HEK293T (cell line): ENCODE measurements at regions not wholly inside any gene's neighbourhood (a gene's known extent, or its start where the extent isn't known, plus 50 kb on each side); places are given as distances from the start of the nearest gene placed in this dataset.
"Not testable (repeated sequence)": the region's sequence is repeated elsewhere in the genome, so short reads cannot be mapped to it uniquely, and the experiment has no call there.

Experiments
- CTCF ChIA-PET: fragments of 350-600 bp; formaldehyde crosslinking; extraction: SDS; loops from one replicate; lab custom pipeline; 2021; ENCODE audit warnings: antibody characterized with exemption, inconsistent platforms; lab: Yijun Ruan, JAX
- POLR2A ChIA-PET: fragments of 350-600 bp; formaldehyde crosslinking; extraction: SDS; loops from one replicate; lab custom pipeline; 2020; ENCODE audit warnings: antibody characterized with exemption, inconsistent platforms; lab: Yijun Ruan, JAX
- DNase-seq: peaks from one replicate; pipeline ENCODE4 v3.0.0; 2012; ENCODE audit warnings: mixed read lengths; ENCODE audit errors: extremely low spot score
- ARNT ChIP-seq: fragments of 450-650 bp; IDR thresholded peaks from 2 replicates; pipeline ENCODE4 v1.6.1; 2017; ENCODE audit warnings: mild to moderate bottlenecking
- ELF4 ChIP-seq: fragments of 450-650 bp; IDR thresholded peaks from 2 replicates; pipeline ENCODE4 v1.6.1; 2017; ENCODE audit warnings: antibody characterized with exemption
- FOXA1 ChIP-seq: fragments of 450-650 bp; IDR thresholded peaks from 2 replicates; pipeline ENCODE4 v1.6.1; 2016; ENCODE audit warnings: mild to moderate bottlenecking
- FOXK2 ChIP-seq: fragments of 450-650 bp; IDR thresholded peaks from 2 replicates; pipeline ENCODE4 v1.6.1; 2016; ENCODE audit warnings: mild to moderate bottlenecking
- FOXM1 ChIP-seq: fragments of 450-650 bp; IDR thresholded peaks from 2 replicates; pipeline ENCODE4 v1.6.1; 2017; ENCODE audit warnings: mild to moderate bottlenecking, borderline replicate concordance
- HDGF ChIP-seq: fragments of 450-650 bp; IDR thresholded peaks from 2 replicates; pipeline ENCODE4 v1.6.1; 2017; ENCODE audit warnings: antibody characterized with exemption, borderline replicate concordance
- L3MBTL2 ChIP-seq: fragments of 450-650 bp; conservative IDR thresholded peaks from 2 replicates; pipeline ENCODE4 v1.6.1; 2016; ENCODE audit warnings: mild to moderate bottlenecking
- LEF1 ChIP-seq: fragments of 450-650 bp; IDR thresholded peaks from 2 replicates; pipeline ENCODE4 v1.6.1; 2017; ENCODE audit warnings: mild to moderate bottlenecking, borderline replicate concordance
- NFRKB ChIP-seq: fragments of 450-650 bp; IDR thresholded peaks from 2 replicates; pipeline ENCODE4 v1.6.1; 2016; ENCODE audit warnings: mild to moderate bottlenecking, moderate library complexity
- PKNOX1 ChIP-seq: fragments of 450-650 bp; IDR thresholded peaks from 2 replicates; pipeline ENCODE4 v1.6.1; 2016
- SP1 ChIP-seq: fragments of 450-650 bp; IDR thresholded peaks from 2 replicates; pipeline ENCODE4 v1.6.1; 2017
- SUZ12 ChIP-seq: fragments of 450-650 bp; IDR thresholded peaks from 2 replicates; pipeline ENCODE4 v1.6.1; 2016; ENCODE audit warnings: mild to moderate bottlenecking
- TARDBP ChIP-seq: fragments of 450-650 bp; IDR thresholded peaks from 2 replicates; pipeline ENCODE4 v1.6.1; 2016
- ZNF384 ChIP-seq: fragments of 450-650 bp; IDR thresholded peaks from 2 replicates; pipeline ENCODE4 v1.6.1; 2016

- TF ChIP-seq ELF4 (no peak), FOXM1 (no peak), SP1 (no peak), TARDBP (no peak), FOXA1 (no peak), SUZ12 (no peak), ARNT (no peak), ZNF384 (no peak), LEF1 (no peak), HDGF (no peak)
- no peak for DNase-seq
- ChIA-PET CTCF (no interaction called here), POLR2A (no interaction called here)
Observed at GRCh38 chr9:17881371-17881770, 302.5 kb downstream of the SH3GL2 start.

DNA sequence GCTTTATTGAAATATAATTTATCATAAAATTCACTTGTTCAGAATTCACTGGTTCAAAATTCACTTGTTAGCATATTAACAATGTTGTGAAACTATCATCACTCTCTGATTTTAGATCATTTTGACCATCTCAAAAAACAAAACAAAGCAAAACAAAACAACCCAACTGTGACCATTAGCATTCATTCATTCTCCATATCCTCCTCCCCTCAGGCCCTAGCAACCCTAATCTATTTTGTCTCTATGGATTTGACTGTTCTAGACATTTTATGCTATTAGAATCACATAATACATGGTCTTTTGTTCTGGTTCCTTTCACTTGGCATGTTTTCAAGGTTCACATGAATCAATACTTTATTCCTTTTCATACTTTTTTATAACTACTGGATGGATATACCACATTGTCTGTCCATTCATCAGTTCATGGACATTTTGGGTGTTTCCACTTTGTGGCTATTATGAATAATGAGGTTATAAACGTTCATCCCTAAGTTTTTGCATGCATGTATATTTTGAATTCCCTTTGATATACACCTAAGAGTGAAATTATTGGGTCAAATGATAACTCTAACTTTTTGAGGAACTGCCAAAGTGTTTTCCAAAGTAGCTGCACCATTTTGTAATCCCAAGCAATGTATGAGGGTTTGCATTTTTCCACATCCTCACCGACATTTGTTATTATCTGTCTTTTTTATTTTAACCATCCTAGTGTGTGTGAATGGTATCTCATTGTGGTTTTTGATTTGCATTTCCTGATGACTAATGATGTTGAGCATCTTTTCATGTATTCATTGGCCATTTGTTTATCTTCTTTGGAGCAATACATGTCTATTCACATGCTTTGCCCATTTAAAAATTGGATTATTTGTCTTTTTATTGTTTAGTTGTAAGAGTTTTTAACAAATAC is 304.1 kb downstream of the SH3GL2 start:
- POLR2A ChIA-PET, result no interaction called here
- DNase-seq, result no peak
- TF ChIP-seq FOXM1, result no peak

DNA sequence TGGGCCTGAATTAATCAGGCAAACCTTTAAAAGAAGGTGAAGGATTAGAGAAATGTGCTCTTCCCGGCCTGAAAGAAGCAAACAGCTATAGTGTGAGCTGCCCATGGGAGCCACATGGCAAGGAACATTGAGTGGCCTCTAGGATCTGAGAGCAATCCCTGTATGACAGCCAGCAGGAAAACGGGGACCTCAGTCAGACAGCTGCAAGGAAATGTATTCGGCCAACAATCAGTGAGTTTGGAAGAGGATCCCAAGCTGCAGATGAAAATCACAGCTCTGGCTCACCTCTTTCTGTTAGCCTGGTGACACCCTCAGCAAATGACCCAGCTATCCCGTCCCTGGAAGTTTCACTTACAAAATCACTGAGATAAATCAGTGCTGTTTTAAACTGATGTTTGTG is 309.2 kb downstream of the SH3GL2 start:
- TF ChIP-seq FOXK2 (no peak), HDGF (no peak), SUZ12 (no peak), ZNF384 (no peak), LEF1 (no peak), SP1 (no peak)
- ChIA-PET POLR2A (no interaction called here), CTCF (no interaction called here)
- DNase-seq, result no peak

More for the DNA sequence above, 304.1 kb downstream of the SH3GL2 start:
- CTCF ChIA-PET, result no interaction called here

DNA sequence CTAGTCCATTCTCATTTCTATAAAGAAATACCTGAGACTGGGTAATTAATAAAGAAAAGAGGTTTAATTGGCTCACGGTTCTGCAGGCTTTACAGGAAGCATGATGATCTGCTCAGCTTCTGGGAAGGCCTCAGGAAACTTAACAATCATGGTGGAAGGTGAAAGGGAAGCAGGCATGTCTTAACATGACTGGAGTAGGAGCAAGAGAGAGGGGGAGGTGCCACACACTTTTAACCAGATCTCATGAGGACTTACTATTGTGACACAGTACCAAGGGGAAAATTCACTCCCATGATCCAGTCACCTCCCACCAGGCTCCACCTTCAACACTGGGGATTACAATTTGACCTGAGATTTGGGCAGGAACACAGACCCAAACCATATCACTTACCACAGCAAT is 310.1 kb downstream of the SH3GL2 start:
- DNase-seq, CTCF ChIA-PET, POLR2A ChIA-PET: not testable (repeated sequence)

DNA sequence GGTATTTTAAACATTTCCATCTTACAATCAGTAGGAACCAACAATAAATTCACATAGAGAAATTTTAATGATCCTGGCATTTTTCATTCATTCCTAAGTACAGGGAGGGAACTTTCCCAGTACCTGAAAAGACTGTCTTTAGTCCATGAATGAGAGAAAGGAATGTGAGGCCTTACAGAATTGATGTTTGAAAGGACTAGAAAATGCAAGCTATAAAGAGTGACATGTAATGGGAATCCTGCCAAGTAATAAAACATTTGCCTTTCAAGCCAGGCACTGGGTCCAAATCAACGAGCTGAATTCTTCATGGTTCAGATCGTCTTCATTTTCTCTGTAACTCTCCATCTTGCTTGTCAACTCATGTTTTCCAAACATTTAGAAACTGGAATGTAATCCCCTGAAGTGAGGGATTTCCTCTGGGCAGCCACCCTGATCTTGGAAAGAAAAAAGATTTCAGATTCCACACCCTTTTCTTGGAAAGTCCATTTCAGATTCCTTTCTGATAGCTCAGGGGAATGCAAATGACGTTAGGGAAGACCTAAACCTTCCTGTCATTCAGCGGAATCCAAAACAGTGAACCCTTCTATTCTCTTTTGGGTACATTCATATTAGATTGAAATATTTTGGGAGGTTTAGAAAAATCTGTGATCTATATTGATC is 315.8 kb downstream of the SH3GL2 start:
- CTCF ChIA-PET, result no interaction called here
- TF ChIP-seq PKNOX1 (peak; percentile 12; the same call in 1 of the 2 replicates), SUZ12 (no peak), ELF4 (no peak), HDGF (no peak)
- POLR2A ChIA-PET, result interaction anchor here (1.4 kb wide), 1 partner anchor 12 kb away, joined by 3 read pairs; no protein-coding TSS in a partner anchor
- no peak for DNase-seq

- POLR2A ChIA-PET, result no interaction called here
Observed at GRCh38 chr9:17900606-17901005, 321.7 kb downstream of the SH3GL2 start.

GRCh38 chr9:17905366-17905765 is 326.5 kb downstream of the SH3GL2 start:
- ChIA-PET POLR2A (interaction anchor here (1.3 kb wide), 1 partner anchor 24 kb away, joined by 3 read pairs; no protein-coding TSS in a partner anchor), CTCF (no interaction called here)
- TF ChIP-seq LEF1, result no peak
- TF ChIP-seq NFRKB, result no peak
- no peak for TF ChIP-seq TARDBP
- no peak for TF ChIP-seq FOXA1
- TF ChIP-seq PKNOX1, result no peak
- TF ChIP-seq SP1, result no peak
- no peak for DNase-seq

More at GRCh38 chr9:17900606-17901005, 321.7 kb downstream of the SH3GL2 start:
- CTCF ChIA-PET, result interaction anchor here (0.6 kb wide), 1 partner anchor 67 kb away, joined by 3 read pairs; no protein-coding TSS in a partner anchor
- peak; percentile 17 for DNase-seq
- TF ChIP-seq L3MBTL2 (no peak), PKNOX1 (peak; percentile 68)
